Calu3 (cell line): ENCODE measurements at regions not wholly inside any gene's neighbourhood (a gene's known extent, or its start where the extent isn't known, plus 50 kb on each side); places are given as distances from the start of the nearest gene placed in this dataset.
"Not testable (repeated sequence)": the region's sequence is repeated elsewhere in the genome, so short reads cannot be mapped to it uniquely, and the experiment has no call there.

Source experiments
- BruUV-seq: library from RNA; stranded (reverse); fragments of 400-500 nt; replicated peaks from 2 replicates; lab custom pipeline; 2021; lab: Mats Ljungman, UMichigan
- CTCF ChIA-PET: fragments of 300-600 bp; sonication (Branson Sonifier 250); formaldehyde crosslinking; loops from one replicate; lab custom pipeline; 2022; ENCODE audit warnings: antibody characterized with exemption; lab: Charles Lee
- DNase-seq: peaks from one replicate; pipeline ENCODE4 v3.0.0; 2022
- H3K27ac Mint-ChIP-seq: one replicate; pipeline ENCODE4 v1.8.0; 2022; ENCODE audit warnings: mixed read lengths; ENCODE audit not compliant: unreplicated experiment
- H3K27me3 Mint-ChIP-seq: one replicate; pipeline ENCODE4 v1.8.0; 2022; ENCODE audit warnings: mixed read lengths; ENCODE audit not compliant: unreplicated experiment
- H3K36me3 Mint-ChIP-seq: one replicate; pipeline ENCODE4 v1.8.0; 2022; ENCODE audit warnings: mild to moderate bottlenecking, moderate library complexity, mixed read lengths; ENCODE audit not compliant: insufficient read depth, unreplicated experiment
- H3K4me1 Mint-ChIP-seq: one replicate; pipeline ENCODE4 v1.8.0; 2022; ENCODE audit warnings: mild to moderate bottlenecking, low read depth, mixed read lengths; ENCODE audit not compliant: unreplicated experiment
- H3K4me3 Mint-ChIP-seq: one replicate; pipeline ENCODE4 v1.8.0; 2022; ENCODE audit warnings: mild to moderate bottlenecking, low read depth, moderate library complexity, mixed read lengths; ENCODE audit not compliant: unreplicated experiment
- H3K9me3 Mint-ChIP-seq: one replicate; pipeline ENCODE4 v1.8.0; 2022; ENCODE audit warnings: low read depth, mixed read lengths; ENCODE audit not compliant: unreplicated experiment
- intact Hi-C: fragments of 100-400 bp; cut with micrococcal nuclease; formaldehyde crosslinking; loops from one replicate; pipeline ENCODE4 v1.10.0; 2022; ENCODE audit not compliant: unreplicated experiment
- TF ChIP-seq, protein P1 (sequence below): fragments of 200-600 bp; IDR thresholded peaks from one replicate; pipeline ENCODE4 v1.8.0; 2022; ENCODE audit warnings: antibody characterized with exemption; ENCODE audit not compliant: unreplicated experiment

DNA sequence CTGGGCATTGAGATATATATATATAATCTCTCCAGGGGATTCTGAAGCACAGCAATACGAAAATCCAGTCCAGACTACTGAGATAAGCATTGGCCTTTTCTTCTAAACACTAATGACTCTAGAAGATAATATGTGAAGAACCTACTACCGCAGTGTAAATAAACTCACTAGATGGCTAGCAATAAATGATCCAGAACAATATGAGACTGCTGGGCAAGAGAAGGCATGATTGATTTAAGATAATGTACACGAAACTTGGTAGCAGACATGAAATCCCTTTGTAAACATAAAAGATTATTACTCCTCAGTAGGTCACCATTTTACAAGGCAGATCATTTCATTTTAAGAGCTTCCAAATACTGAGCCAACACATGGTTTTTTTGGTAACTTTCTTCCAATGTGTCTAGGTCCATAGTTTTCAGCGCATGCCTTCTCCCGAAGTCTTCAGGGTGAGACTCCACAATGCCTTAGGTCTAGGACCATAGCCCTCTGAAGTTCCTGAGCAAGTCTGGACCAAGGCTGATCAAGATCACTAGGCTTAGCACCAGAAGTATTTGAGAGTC lies 193.2 kb downstream of the LRRN1 start:
- intact Hi-C loops: loop anchor here (10.0 kb wide), 2 partner anchors 248 to 282 kb away; no protein-coding TSS in a partner anchor
- DNase-seq: no peak
- TF ChIP-seq, protein P1, sequence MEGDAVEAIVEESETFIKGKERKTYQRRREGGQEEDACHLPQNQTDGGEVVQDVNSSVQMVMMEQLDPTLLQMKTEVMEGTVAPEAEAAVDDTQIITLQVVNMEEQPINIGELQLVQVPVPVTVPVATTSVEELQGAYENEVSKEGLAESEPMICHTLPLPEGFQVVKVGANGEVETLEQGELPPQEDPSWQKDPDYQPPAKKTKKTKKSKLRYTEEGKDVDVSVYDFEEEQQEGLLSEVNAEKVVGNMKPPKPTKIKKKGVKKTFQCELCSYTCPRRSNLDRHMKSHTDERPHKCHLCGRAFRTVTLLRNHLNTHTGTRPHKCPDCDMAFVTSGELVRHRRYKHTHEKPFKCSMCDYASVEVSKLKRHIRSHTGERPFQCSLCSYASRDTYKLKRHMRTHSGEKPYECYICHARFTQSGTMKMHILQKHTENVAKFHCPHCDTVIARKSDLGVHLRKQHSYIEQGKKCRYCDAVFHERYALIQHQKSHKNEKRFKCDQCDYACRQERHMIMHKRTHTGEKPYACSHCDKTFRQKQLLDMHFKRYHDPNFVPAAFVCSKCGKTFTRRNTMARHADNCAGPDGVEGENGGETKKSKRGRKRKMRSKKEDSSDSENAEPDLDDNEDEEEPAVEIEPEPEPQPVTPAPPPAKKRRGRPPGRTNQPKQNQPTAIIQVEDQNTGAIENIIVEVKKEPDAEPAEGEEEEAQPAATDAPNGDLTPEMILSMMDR: no peak
- CTCF ChIA-PET: no interaction called here
- Mint-ChIP-seq H3K27ac (no peak overlapping the region), H3K4me3 (no peak overlapping the region), H3K36me3 (no peaks in the 10 kb centered on the region), H3K4me1 (no peaks in the 10 kb centered on the region), H3K9me3 (no peaks in the 10 kb centered on the region), H3K27me3 (no peaks in the 10 kb centered on the region)
- no TSS peak for BruUV-seq

DNA sequence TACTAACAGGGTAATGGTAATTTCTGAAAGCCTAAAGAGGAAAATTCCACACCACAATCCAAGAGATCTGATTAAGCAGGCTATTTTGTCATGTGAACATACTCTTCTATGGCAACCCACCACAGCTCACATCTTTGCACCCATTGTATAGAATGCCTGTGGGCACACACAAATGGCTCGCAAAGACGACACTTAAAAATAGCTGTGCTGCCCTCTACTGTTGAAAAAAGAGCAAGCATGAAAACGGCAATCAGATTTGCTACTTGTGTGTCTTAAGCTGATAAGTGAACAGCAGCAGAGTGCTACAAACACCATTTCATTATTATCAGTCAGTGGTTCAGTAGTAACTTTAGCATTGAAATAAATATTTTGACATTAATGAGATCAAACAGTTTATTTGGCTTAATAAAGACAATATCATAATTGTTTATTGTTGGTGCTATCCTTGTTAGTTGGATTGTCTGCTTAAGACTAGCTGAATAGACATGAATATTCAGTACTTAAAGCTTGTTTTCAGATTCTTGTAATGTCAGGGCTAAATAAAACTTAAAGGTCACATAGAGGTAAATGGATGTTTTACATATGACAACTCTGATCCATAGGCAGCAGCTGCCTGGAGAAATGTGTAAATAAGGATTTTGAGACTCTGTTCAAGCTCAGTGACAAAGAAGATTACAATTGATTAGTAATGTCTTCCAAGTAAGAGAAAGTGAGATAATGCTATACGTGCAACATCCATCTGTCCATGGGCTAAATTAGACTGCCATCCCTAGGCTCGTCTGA lies 199.1 kb downstream of the LRRN1 start:
- no peaks in the 10 kb centered on the region for H3K27me3 Mint-ChIP-seq
- TF ChIP-seq, protein P1: peak; percentile 23
- peak; percentile 38 for DNase-seq
- BruUV-seq: no TSS peak
- no peaks in the 10 kb centered on the region for H3K4me1 Mint-ChIP-seq
- H3K9me3 Mint-ChIP-seq: no peaks in the 10 kb centered on the region
- CTCF ChIA-PET: interaction anchor here (0.6 to 2.2 kb wide), 9 partner anchors 156 to 798 kb away, joined by 3 to 23 read pairs (median 4); no protein-coding TSS in a partner anchor
- no peak overlapping the region for H3K27ac Mint-ChIP-seq
- no peak overlapping the region for H3K4me3 Mint-ChIP-seq
- H3K36me3 Mint-ChIP-seq: no peaks in the 10 kb centered on the region
- intact Hi-C loops: loop anchor here (1.0 to 10.0 kb wide), 4 partner anchors 254 to 797 kb away; no protein-coding TSS in a partner anchor

DNA sequence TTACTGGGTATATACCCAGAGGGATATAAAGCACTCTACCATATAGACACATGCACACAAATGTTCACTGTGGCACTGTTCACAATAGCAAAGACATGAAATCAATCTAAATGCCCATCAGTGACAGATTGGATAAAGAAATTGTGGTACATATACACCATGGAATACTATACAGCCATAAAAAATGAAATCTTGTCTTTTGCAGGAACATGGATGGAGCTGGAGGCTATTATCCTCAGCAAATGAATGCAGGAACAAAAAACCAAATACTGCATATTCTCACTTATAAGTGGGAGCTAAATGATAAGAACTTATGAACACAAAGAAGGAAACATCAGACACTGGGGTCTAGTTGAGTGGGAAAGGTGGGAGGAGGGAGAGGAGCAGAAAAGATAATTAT lies 200.1 kb downstream of the LRRN1 start:
- not testable (repeated sequence) for H3K27me3 Mint-ChIP-seq, BruUV-seq, H3K9me3 Mint-ChIP-seq, H3K4me1 Mint-ChIP-seq, DNase-seq, H3K36me3 Mint-ChIP-seq, H3K27ac Mint-ChIP-seq, H3K4me3 Mint-ChIP-seq
- intact Hi-C loops: loop anchor here (10.0 kb wide), 2 partner anchors 255 to 275 kb away; no protein-coding TSS in a partner anchor
- CTCF ChIA-PET: interaction anchor here (2.2 kb wide), 1 partner anchor 799 kb away, joined by 23 read pairs; no protein-coding TSS in a partner anchor

DNA sequence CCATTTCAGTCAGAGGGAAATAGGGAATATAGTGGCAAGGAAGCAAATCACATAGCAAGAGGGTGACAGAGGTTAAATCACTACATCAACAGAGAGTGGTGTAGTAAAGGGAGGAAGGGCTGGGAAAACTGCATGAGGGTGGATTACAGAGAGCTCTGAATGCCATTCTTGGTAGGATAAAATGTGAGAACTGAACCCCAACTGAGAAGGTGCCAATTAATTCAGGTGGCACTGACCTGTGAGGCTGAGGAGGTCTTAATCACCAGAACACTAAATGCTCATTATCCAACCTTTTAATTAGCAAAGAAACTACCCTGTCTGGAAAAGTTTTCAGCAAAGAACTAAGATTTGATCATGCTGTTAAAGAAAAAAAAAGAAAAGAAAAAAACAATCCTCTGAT lies 202.7 kb downstream of the LRRN1 start:
- CTCF ChIA-PET: interaction anchor here (0.6 kb wide), 1 partner anchor 945 kb away, joined by 3 read pairs; no protein-coding TSS in a partner anchor
- Mint-ChIP-seq H3K4me3 (no peak overlapping the region), H3K9me3 (no peaks in the 10 kb centered on the region)

More for the DNA sequence above, 202.7 kb downstream of the LRRN1 start:
- BruUV-seq: no TSS peak
- TF ChIP-seq, protein P1: no peak
- Mint-ChIP-seq H3K27ac (no peak overlapping the region), H3K4me1 (no peaks in the 10 kb centered on the region), H3K27me3 (no peaks in the 10 kb centered on the region), H3K36me3 (no peaks in the 10 kb centered on the region)
- DNase-seq: no peak
- intact Hi-C loops: no loop called here
